Fibroblast of pulmonary artery (primary cell): ENCODE measurements at regions not wholly inside any gene's neighbourhood (a gene's known extent, or its start where the extent isn't known, plus 50 kb on each side); places are given as distances from the start of the nearest gene placed in this dataset.

Experiments
- DNase-seq: peaks from one replicate; pipeline ENCODE4 v3.0.0-alpha.2; 2010; ENCODE audit warnings: low read depth
- H3K4me3 ChIP-seq: replicated peaks from 2 replicates; pipeline ENCODE4 v1.5.1; 2011; ENCODE audit warnings: low read depth, mild to moderate bottlenecking, control low read depth, low read length, moderate library complexity
- TF ChIP-seq, protein P1 (sequence below): IDR thresholded peaks from 2 replicates; pipeline ENCODE4 v1.5.1; 2011; ENCODE audit warnings: mild to moderate bottlenecking, control low read depth, low read length, inconsistent platforms; ENCODE audit errors: missing control alignments

DNA sequence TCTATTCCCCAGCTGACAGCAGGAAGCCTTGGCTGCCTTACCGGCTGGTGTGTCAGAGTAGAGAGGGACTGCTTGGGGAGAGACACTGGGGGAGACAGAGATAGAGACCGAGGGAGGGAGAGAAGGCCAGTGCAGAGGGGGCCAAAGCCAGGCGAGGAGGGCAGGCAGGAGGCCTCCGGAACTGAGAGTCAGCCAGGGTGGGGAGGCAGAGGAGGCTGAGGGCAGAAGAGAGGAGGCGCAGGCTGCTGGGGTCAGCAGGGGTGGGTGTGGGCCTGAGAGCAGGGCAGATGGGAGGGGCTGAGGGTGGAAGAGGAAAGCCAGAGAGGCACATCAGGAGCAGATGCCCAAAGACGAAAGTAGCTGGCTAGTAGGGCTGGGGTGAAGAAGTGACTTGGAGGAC, 57.2 kb upstream of the PAX2 start:
- TF ChIP-seq, protein P1, sequence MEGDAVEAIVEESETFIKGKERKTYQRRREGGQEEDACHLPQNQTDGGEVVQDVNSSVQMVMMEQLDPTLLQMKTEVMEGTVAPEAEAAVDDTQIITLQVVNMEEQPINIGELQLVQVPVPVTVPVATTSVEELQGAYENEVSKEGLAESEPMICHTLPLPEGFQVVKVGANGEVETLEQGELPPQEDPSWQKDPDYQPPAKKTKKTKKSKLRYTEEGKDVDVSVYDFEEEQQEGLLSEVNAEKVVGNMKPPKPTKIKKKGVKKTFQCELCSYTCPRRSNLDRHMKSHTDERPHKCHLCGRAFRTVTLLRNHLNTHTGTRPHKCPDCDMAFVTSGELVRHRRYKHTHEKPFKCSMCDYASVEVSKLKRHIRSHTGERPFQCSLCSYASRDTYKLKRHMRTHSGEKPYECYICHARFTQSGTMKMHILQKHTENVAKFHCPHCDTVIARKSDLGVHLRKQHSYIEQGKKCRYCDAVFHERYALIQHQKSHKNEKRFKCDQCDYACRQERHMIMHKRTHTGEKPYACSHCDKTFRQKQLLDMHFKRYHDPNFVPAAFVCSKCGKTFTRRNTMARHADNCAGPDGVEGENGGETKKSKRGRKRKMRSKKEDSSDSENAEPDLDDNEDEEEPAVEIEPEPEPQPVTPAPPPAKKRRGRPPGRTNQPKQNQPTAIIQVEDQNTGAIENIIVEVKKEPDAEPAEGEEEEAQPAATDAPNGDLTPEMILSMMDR, result no peak
- DNase-seq, result no peak
- H3K4me3 ChIP-seq, result no peak overlapping the region

GRCh38 chr10:100693821-100694220, 51.6 kb upstream of the PAX2 start:
- no peak for DNase-seq
- H3K4me3 ChIP-seq, result no peak overlapping the region
- TF ChIP-seq, protein P1, result no peak
